Astrocyte (in vitro differentiated cells and primary cell): ENCODE measurements at regions not wholly inside any gene's neighbourhood (a gene's known extent, or its start where the extent isn't known, plus 50 kb on each side); places are given as distances from the start of the nearest gene placed in this dataset.

Source experiments
- DNase-seq: peaks from one replicate; pipeline ENCODE4 v3.0.0-alpha.2; 2010; ENCODE audit warnings: low read depth
- FAIRE-seq: peaks from 2 replicates; lab custom pipeline; 2011; peaks lifted over from hg19 to GRCh38; lab: Jason Lieb, UNC
- H2AFZ ChIP-seq: 2 replicates; pipeline ENCODE4 v1.6.0; 2012; ENCODE audit warnings: low read depth, low read length, inconsistent platforms
- H3K27ac ChIP-seq: 2 replicates; pipeline ENCODE4 v1.5.1; 2011; ENCODE audit warnings: low read depth, low read length, inconsistent platforms
- H3K27me3 ChIP-seq: 2 replicates; pipeline ENCODE4 v1.6.0; 2011; ENCODE audit warnings: low read length, inconsistent platforms; ENCODE audit not compliant: insufficient read depth
- H3K36me3 ChIP-seq: 2 replicates; pipeline ENCODE4 v1.5.1; 2011; ENCODE audit warnings: low read length, inconsistent platforms; ENCODE audit not compliant: insufficient read depth
- H3K4me1 ChIP-seq: 2 replicates; pipeline ENCODE4 v1.5.1; 2011; ENCODE audit warnings: low read length, inconsistent platforms; ENCODE audit not compliant: insufficient read depth
- H3K4me2 ChIP-seq: 2 replicates; pipeline ENCODE4 v1.6.0; 2012; ENCODE audit warnings: low read length, inconsistent platforms
- H3K4me3 ChIP-seq: 2 replicates; pipeline ENCODE4 v1.5.1; 2011; ENCODE audit warnings: low read depth, mild to moderate bottlenecking, low read length, inconsistent platforms; ENCODE audit not compliant: insufficient read depth
- H3K79me2 ChIP-seq: 2 replicates; pipeline ENCODE4 v1.6.0; 2012; ENCODE audit warnings: mild to moderate bottlenecking, low read length, inconsistent platforms; ENCODE audit not compliant: insufficient read depth
- H3K9ac ChIP-seq: 2 replicates; pipeline ENCODE4 v1.6.0; 2012; ENCODE audit warnings: mild to moderate bottlenecking, low read length, inconsistent platforms
- H3K9me3 ChIP-seq: 2 replicates; pipeline ENCODE4 v1.5.1; 2012; ENCODE audit warnings: low read depth, mild to moderate bottlenecking, low read length, inconsistent platforms; ENCODE audit not compliant: insufficient read depth
- H4K20me1 ChIP-seq: 2 replicates; pipeline ENCODE4 v1.6.0; 2012; ENCODE audit warnings: low read length, inconsistent platforms; ENCODE audit not compliant: insufficient read depth
- H3K27ac Mint-ChIP-seq: one replicate; pipeline ENCODE4 v1.8.0; 2021; ENCODE audit warnings: mild to moderate bottlenecking, mixed read lengths; ENCODE audit not compliant: unreplicated experiment
- H3K27me3 Mint-ChIP-seq: one replicate; pipeline ENCODE4 v1.8.0; 2021; ENCODE audit warnings: low read depth, mixed read lengths; ENCODE audit not compliant: unreplicated experiment
- H3K36me3 Mint-ChIP-seq: one replicate; pipeline ENCODE4 v1.8.0; 2021; ENCODE audit warnings: low read depth, mixed read lengths; ENCODE audit not compliant: unreplicated experiment
- H3K4me1 Mint-ChIP-seq: one replicate; pipeline ENCODE4 v1.8.0; 2021; ENCODE audit warnings: low read depth, mixed read lengths; ENCODE audit not compliant: unreplicated experiment
- H3K4me3 Mint-ChIP-seq: one replicate; pipeline ENCODE4 v1.8.0; 2021; ENCODE audit warnings: mild to moderate bottlenecking, moderate library complexity, mixed read lengths; ENCODE audit not compliant: unreplicated experiment
- H3K9me3 Mint-ChIP-seq: one replicate; pipeline ENCODE4 v1.8.0; 2021; ENCODE audit warnings: mild to moderate bottlenecking, mixed read lengths; ENCODE audit not compliant: unreplicated experiment
- EZH2 ChIP-seq: IDR thresholded peaks from 2 replicates; pipeline ENCODE4 v1.6.1; 2012; ENCODE audit warnings: mild to moderate bottlenecking, low read length, inconsistent platforms; ENCODE audit not compliant: insufficient read depth
- TF ChIP-seq, protein P1 (sequence below): IDR thresholded peaks from 2 replicates; pipeline ENCODE4 v1.5.1; 2011; ENCODE audit warnings: low read depth, mild to moderate bottlenecking, inconsistent platforms, low read length, moderate library complexity; ENCODE audit not compliant: insufficient read depth

DNA sequence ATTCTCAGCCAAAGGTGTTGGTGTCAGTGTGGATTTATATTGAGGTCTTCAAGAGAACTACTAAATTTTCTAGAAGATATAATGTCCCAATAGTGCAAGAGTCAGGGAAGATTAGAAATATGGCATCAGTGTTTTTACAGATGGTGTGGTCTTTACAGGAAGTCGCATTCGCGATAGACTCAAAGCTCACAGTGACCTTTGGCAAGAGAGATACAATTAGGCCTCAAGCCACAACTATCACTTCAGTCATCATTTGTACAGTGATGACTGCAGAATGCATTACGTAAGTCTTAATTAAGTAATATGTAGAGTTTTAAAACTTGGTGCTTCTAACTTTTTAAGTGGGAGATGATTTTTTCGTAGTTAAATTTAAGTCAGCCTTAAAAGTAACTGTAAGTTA is 237.2 kb upstream of the FSTL5 start:
- FAIRE-seq (no peak), DNase-seq (no peak)
- Histone ChIP-seq H4K20me1 (no peaks in the 10 kb centered on the region), H3K79me2 (no peaks in the 10 kb centered on the region), H3K27me3 (no peaks in the 10 kb centered on the region), H3K36me3 (no peaks in the 10 kb centered on the region), H3K4me1 (no peaks in the 10 kb centered on the region), H3K27ac (no peak overlapping the region), H3K9ac (no peak overlapping the region), H2AFZ (no peak overlapping the region), H3K9me3 (no peaks in the 10 kb centered on the region), H3K4me2 (no peak overlapping the region), H3K4me3 (no peak overlapping the region)
- no peaks in the 10 kb centered on the region for H3K4me1 Mint-ChIP-seq
- no peaks in the 10 kb centered on the region for H3K36me3 Mint-ChIP-seq
- H3K9me3 Mint-ChIP-seq, result no peaks in the 10 kb centered on the region
- H3K27ac Mint-ChIP-seq, result no peak overlapping the region
- no peaks in the 10 kb centered on the region for H3K27me3 Mint-ChIP-seq
- H3K4me3 Mint-ChIP-seq, result no peak overlapping the region
- TF ChIP-seq, protein P1, sequence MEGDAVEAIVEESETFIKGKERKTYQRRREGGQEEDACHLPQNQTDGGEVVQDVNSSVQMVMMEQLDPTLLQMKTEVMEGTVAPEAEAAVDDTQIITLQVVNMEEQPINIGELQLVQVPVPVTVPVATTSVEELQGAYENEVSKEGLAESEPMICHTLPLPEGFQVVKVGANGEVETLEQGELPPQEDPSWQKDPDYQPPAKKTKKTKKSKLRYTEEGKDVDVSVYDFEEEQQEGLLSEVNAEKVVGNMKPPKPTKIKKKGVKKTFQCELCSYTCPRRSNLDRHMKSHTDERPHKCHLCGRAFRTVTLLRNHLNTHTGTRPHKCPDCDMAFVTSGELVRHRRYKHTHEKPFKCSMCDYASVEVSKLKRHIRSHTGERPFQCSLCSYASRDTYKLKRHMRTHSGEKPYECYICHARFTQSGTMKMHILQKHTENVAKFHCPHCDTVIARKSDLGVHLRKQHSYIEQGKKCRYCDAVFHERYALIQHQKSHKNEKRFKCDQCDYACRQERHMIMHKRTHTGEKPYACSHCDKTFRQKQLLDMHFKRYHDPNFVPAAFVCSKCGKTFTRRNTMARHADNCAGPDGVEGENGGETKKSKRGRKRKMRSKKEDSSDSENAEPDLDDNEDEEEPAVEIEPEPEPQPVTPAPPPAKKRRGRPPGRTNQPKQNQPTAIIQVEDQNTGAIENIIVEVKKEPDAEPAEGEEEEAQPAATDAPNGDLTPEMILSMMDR, result no peak
- no peak for TF ChIP-seq EZH2

DNA sequence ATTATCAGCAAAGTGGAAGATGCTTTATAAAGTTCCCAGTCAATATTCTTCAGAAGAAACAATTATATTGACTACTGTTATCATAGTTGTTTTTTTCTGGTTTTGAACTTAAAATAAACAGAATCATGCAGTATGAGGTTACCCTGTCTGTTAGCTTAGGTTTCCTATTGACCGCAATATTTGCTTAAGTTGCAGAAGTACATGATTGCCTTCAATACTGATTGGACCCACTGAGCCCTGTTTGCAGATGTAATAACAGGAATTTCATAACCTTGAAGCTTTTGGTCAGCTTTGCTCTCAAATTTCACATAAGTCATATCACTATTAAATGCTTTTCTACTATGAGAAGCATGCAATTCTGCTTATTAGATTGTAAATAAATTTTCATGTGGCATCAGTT is 229.1 kb upstream of the FSTL5 start:
- no peaks in the 10 kb centered on the region for H3K4me1 Mint-ChIP-seq
- H3K79me2 ChIP-seq, result no peaks in the 10 kb centered on the region
- H4K20me1 ChIP-seq, result no peaks in the 10 kb centered on the region
- no peaks in the 10 kb centered on the region for H3K36me3 Mint-ChIP-seq
- no peak overlapping the region for H3K9ac ChIP-seq
- H3K27me3 ChIP-seq, result no peaks in the 10 kb centered on the region
- H3K4me3 Mint-ChIP-seq, result no peak overlapping the region
- H3K36me3 ChIP-seq, result no peaks in the 10 kb centered on the region
- no peak overlapping the region for H3K4me2 ChIP-seq
- H3K4me1 ChIP-seq, result no peaks in the 10 kb centered on the region
- no peak overlapping the region for H3K27ac Mint-ChIP-seq
- DNase-seq (no peak), FAIRE-seq (no peak)
- H3K9me3 ChIP-seq, result no peaks in the 10 kb centered on the region
- TF ChIP-seq, protein P1, result no peak
- TF ChIP-seq EZH2, result no peak
- H2AFZ ChIP-seq, result no peak overlapping the region
- no peak overlapping the region for H3K4me3 ChIP-seq
- H3K9me3 Mint-ChIP-seq, result no peaks in the 10 kb centered on the region
- no peak overlapping the region for H3K27ac ChIP-seq
- H3K27me3 Mint-ChIP-seq, result no peaks in the 10 kb centered on the region

DNA sequence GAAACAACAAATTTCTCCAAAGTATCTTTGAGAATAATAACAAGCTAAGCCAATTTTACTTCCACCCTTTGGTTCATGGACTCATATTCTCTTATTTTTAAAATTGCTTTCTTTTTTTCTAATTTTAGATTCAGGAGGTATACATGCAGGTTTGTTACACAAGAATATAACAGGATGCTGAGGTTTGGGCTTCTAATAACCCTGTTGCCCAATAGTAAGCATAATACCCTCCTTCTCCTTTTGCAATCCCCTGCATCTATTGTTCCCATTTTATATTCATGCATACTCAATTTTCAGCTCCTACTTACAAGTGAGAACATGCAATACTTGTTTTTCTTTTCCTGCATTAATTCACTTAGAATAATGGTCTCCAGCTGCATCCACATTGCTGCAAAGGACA is 202.3 kb upstream of the FSTL5 start:
- Histone ChIP-seq H3K4me3 (no peak overlapping the region), H3K4me2 (no peak overlapping the region), H3K27ac (no peak overlapping the region), H4K20me1 (no peaks in the 10 kb centered on the region), H3K9me3 (no peaks in the 10 kb centered on the region), H3K36me3 (no peaks in the 10 kb centered on the region), H2AFZ (no peak overlapping the region), H3K9ac (no peak overlapping the region), H3K4me1 (no peaks in the 10 kb centered on the region), H3K79me2 (no peaks in the 10 kb centered on the region), H3K27me3 (no peaks in the 10 kb centered on the region)
- TF ChIP-seq, protein P1, result no peak
- TF ChIP-seq EZH2, result no peak
- Mint-ChIP-seq H3K27me3 (no peaks in the 10 kb centered on the region), H3K4me1 (no peaks in the 10 kb centered on the region), H3K9me3 (no peaks in the 10 kb centered on the region), H3K4me3 (no peak overlapping the region), H3K27ac (no peak overlapping the region), H3K36me3 (no peaks in the 10 kb centered on the region)
- no peak for DNase-seq
- no peak for FAIRE-seq
